Stomach (tissue), 4 donors: ENCODE measurements at regions not wholly inside any gene's neighbourhood (a gene's known extent, or its start where the extent isn't known, plus 50 kb on each side); places are given as distances from the start of the nearest gene placed in this dataset.

Experiments
- CTCF ChIP-seq, 7 experiments: fragments of 450-650 bp in 4 of 7; fragments of 200-600 bp in 3 of 7; sonication (generic) in 3 of 7; IDR thresholded peaks; one replicate each; pipeline ENCODE4 v1.5.1; 2016 to 2019; ENCODE audit warnings: antibody characterized with exemption in 7 of 7, control low read depth in 2 of 7, mild to moderate bottlenecking in 1 of 7
- POLR2A ChIP-seq, 4 donors: fragments of 450-650 bp; IDR thresholded peaks; one replicate each; pipeline ENCODE4 v1.6.1; 2016; ENCODE audit warnings: antibody characterized with exemption in 4 of 4, control low read depth in 2 of 4, mild to moderate bottlenecking in 1 of 4, moderate library complexity in 1 of 4
- POLR2AphosphoS5 ChIP-seq, 3 donors: sonication (generic); formaldehyde crosslinking; IDR thresholded peaks; one replicate each; pipeline ENCODE4 v1.6.1; 2016; ENCODE audit warnings: antibody characterized with exemption in 3 of 3

- TF ChIP-seq CTCF (IDR thresholded peaks at IDR 0.05): no peak
- no peak for TF ChIP-seq POLR2A (IDR thresholded peaks at IDR 0.05)
- no peak for TF ChIP-seq POLR2AphosphoS5 (IDR thresholded peaks at IDR 0.05)
These were observed 1922.3 kb upstream of the PCDH20 start for GRCh38 chr13:63337921-63338320.
